Karpas-422 (cell line): ENCODE measurements at regions not wholly inside any gene's neighbourhood (a gene's known extent, or its start where the extent isn't known, plus 50 kb on each side); places are given as distances from the start of the nearest gene placed in this dataset.

Experiments
- DNase-seq: peaks from one replicate; pipeline ENCODE4 v3.0.0-alpha.2; 2015
- H2AFZ ChIP-seq: fragments of 200-600 bp; sonication (generic); 2 replicates; pipeline ENCODE4 v1.6.1; 2014; ENCODE audit warnings: antibody characterized with exemption, low read length, mixed read lengths
- H3K27ac ChIP-seq: fragments of 200-600 bp; sonication (generic); 2 replicates; pipeline ENCODE4 v1.5.1; 2014; ENCODE audit warnings: mild to moderate bottlenecking, low read length, moderate library complexity
- H3K27me3 ChIP-seq: fragments of 200-600 bp; sonication (generic); 2 replicates; pipeline ENCODE4 v1.6.1; 2014; ENCODE audit warnings: low read length, mixed read lengths
- H3K36me3 ChIP-seq: fragments of 200-600 bp; sonication (generic); 2 replicates; pipeline ENCODE4 v1.6.1; 2014; ENCODE audit warnings: low read length, mixed read lengths; ENCODE audit not compliant: insufficient read depth
- H3K4me1 ChIP-seq: fragments of 200-600 bp; sonication (generic); 2 replicates; pipeline ENCODE4 v1.6.1; 2014; ENCODE audit warnings: mild to moderate bottlenecking, low read length, mixed read lengths
- H3K4me2 ChIP-seq: fragments of 200-600 bp; sonication (generic); 2 replicates; pipeline ENCODE4 v1.6.1; 2014; ENCODE audit warnings: low read length, low read depth, mild to moderate bottlenecking; ENCODE audit not compliant: poor library complexity, severe bottlenecking
- H3K4me3 ChIP-seq: fragments of 200-600 bp; sonication (generic); 2 replicates; pipeline ENCODE4 v1.5.1; 2014; ENCODE audit warnings: mild to moderate bottlenecking, antibody characterized with exemption, low read length, mixed read lengths
- H3K79me2 ChIP-seq: fragments of 200-600 bp; sonication (generic); 2 replicates; pipeline ENCODE4 v1.6.1; 2014; ENCODE audit warnings: mild to moderate bottlenecking, low read length, mixed read lengths
- H3K9ac ChIP-seq: fragments of 200-600 bp; sonication (generic); 2 replicates; pipeline ENCODE4 v1.6.0; 2014; ENCODE audit warnings: low read length
- H3K9me2 ChIP-seq: fragments of 200-600 bp; sonication (generic), shearing (Covaris generic); replicated peaks from 2 replicates; pipeline ENCODE4 v1.6.0; 2014; ENCODE audit warnings: mild to moderate bottlenecking, low read length, moderate library complexity; ENCODE audit not compliant: insufficient read depth
- H3K9me3 ChIP-seq: fragments of 300-700, 200-600 bp; sonication (generic); 2 replicates; pipeline ENCODE4 v1.6.1; 2014; ENCODE audit warnings: low read length, mixed read lengths
- H4K20me1 ChIP-seq: fragments of 200-600 bp; sonication (generic); 2 replicates; pipeline ENCODE4 v1.6.1; 2014; ENCODE audit warnings: mild to moderate bottlenecking, antibody characterized with exemption, low read length, low read depth; ENCODE audit not compliant: insufficient read depth

DNA sequence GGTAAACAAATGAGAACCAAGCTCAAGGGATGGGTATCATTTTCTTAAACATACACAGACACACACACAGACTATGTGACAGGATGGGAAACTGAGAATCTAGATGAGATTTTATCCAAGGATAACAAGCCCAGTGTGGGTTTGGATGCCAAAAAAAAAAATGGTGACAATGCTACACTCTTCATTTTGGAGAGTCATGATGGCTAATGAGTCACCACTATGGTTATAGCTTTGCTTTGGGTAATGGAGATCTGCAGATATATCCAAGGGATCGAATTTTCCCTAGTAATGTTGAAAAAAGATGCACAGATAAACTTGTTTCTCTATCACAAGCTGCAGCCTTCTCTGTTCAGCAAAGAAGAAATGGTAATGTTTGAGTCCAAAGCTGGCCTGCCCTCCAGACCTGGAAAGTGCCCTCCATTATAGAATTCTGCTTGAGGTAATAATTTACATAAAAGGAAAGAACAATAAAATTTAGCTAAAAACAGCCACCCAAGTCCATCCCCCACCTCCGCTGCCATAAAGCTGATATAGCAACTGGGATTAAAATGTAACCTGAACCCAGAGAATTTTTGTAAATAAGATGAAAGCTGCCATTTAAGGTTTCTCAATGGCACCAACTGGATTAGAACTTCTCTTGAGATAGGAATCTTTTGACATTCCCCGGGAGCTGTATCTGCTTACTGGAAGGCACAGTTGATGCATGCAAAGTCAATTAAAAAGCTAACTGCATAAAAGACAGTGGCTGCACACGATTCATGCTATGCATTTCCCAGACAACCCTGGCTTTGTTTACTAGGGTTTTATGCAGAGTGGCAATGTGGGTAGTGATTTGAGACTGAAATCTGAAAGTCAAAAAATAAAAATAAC lies 395.2 kb upstream of the LYPLAL1 start:
- Histone ChIP-seq H3K9ac (no peak overlapping the region), H3K4me2 (no peak overlapping the region), H3K4me1 (no peaks in the 10 kb centered on the region), H3K9me2 (no peaks in the 10 kb centered on the region), H3K36me3 (no peaks in the 10 kb centered on the region), H4K20me1 (no peaks in the 10 kb centered on the region), H3K27ac (no peak overlapping the region), H3K9me3 (no peaks in the 10 kb centered on the region), H3K4me3 (no peak overlapping the region), H3K79me2 (no peaks in the 10 kb centered on the region), H2AFZ (no peak overlapping the region), H3K27me3 (no peaks in the 10 kb centered on the region)
- DNase-seq = no peak

DNA sequence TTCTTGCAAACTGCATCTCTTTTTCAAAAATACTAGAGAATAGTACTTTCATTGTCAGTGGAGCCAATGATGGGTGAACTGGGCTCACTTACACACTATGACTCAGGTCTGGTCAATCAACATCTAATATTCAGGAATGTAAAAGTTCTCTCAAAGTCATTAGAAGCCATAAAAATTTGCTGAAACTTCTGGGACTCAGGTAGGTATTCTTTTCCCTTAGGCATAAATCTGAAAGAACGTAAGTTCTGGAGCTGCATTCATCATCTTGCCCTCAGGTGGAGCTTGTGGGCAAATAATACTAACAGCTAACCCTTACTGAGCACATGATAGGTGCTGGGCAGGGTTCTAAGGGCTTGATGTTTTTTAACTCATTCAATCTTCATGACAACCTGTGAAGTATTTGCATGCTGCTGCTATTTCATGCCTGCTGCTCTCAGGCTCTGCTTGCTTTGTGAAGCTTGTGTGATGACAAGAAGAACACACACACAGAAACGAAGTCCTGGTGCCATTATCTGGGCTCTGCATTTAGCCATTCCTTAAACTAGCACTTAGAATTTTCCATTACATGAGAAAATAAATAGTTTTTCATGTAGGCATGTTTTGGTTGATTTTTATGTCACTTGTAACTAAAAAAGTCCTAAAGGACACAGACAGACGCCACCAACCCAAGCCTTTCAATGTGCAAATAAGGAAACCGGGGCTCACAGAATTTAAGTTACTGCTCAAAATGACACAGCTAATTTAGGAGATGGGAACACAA lies 394.2 kb upstream of the LYPLAL1 start:
- H2AFZ ChIP-seq = no peak overlapping the region
- H4K20me1 ChIP-seq = no peaks in the 10 kb centered on the region
- H3K4me1 ChIP-seq = no peaks in the 10 kb centered on the region
- no peak overlapping the region for H3K27ac ChIP-seq
- H3K9me2 ChIP-seq = no peaks in the 10 kb centered on the region
- no peak for DNase-seq
- H3K9ac ChIP-seq = no peak overlapping the region
- H3K4me3 ChIP-seq = no peak overlapping the region
- H3K36me3 ChIP-seq = no peaks in the 10 kb centered on the region
- no peaks in the 10 kb centered on the region for H3K27me3 ChIP-seq
- no peak overlapping the region for H3K4me2 ChIP-seq
- H3K9me3 ChIP-seq = no peaks in the 10 kb centered on the region
- no peaks in the 10 kb centered on the region for H3K79me2 ChIP-seq

DNA sequence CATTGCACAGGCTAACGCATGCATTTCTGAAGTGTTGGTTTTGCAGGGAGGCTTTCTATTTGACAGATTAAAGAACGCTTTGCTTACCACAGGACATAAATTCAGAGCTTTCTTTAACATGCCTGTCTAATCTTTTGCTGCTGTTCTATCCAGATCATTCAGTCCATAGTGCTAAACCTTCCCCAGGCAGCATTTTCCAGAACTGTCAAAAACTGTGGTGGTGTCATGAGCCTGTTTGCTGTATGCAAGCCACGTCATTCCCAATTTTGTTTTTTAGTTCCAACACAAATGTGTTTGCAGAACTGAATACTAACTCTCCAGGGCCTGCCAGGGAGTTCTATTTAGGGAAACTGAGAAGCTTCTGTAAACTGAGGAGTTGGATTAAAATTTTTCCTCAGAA lies 390.5 kb upstream of the LYPLAL1 start:
- Histone ChIP-seq H3K79me2 (no peaks in the 10 kb centered on the region), H3K27ac (no peak overlapping the region), H3K27me3 (no peaks in the 10 kb centered on the region), H3K9me3 (no peaks in the 10 kb centered on the region), H3K9ac (no peak overlapping the region), H3K9me2 (no peaks in the 10 kb centered on the region), H3K4me2 (no peak overlapping the region), H2AFZ (no peak overlapping the region), H4K20me1 (no peaks in the 10 kb centered on the region), H3K4me3 (no peak overlapping the region), H3K4me1 (no peaks in the 10 kb centered on the region), H3K36me3 (no peaks in the 10 kb centered on the region)
- DNase-seq = no peak

GRCh38 chr1:218783916-218784315 lies 389.8 kb upstream of the LYPLAL1 start:
- no peaks in the 10 kb centered on the region for H3K79me2 ChIP-seq
- no peaks in the 10 kb centered on the region for H3K27me3 ChIP-seq
- no peaks in the 10 kb centered on the region for H3K9me3 ChIP-seq
- no peak overlapping the region for H3K4me3 ChIP-seq
- H3K4me2 ChIP-seq = no peak overlapping the region
- no peak for DNase-seq
- no peaks in the 10 kb centered on the region for H3K4me1 ChIP-seq
- no peak overlapping the region for H2AFZ ChIP-seq
- no peaks in the 10 kb centered on the region for H4K20me1 ChIP-seq
- no peaks in the 10 kb centered on the region for H3K36me3 ChIP-seq
- no peaks in the 10 kb centered on the region for H3K9me2 ChIP-seq
- H3K27ac ChIP-seq = no peak overlapping the region
- H3K9ac ChIP-seq = no peak overlapping the region

DNA sequence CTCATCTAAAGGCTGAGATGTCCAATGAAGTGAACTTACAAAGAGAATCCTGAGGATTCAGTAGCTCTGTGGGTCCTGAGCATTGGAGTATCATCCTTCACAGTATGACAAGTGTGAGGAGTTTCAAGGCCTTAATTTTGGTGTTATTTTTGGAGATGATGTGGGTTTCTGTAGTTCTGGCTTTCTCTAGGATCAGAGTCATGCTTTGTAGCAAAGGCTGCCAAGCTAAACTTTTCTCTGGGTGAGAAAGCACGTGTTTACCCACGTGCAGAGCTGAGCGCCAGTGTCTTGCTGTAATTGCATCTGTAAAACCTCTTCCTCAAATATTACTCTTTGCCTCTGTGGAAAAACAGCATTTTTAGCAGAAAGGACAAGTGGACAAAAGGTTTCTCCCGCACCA lies 387.8 kb upstream of the LYPLAL1 start:
- Histone ChIP-seq H3K9me2 (no peaks in the 10 kb centered on the region), H2AFZ (no peak overlapping the region), H3K4me2 (no peak overlapping the region), H3K4me1 (no peaks in the 10 kb centered on the region), H3K27ac (no peak overlapping the region), H3K79me2 (no peaks in the 10 kb centered on the region), H3K27me3 (no peaks in the 10 kb centered on the region), H4K20me1 (no peaks in the 10 kb centered on the region), H3K9ac (no peak overlapping the region), H3K36me3 (no peaks in the 10 kb centered on the region), H3K9me3 (no peaks in the 10 kb centered on the region), H3K4me3 (no peak overlapping the region)
- no peak for DNase-seq

GRCh38 chr1:218787826-218788225 lies 385.9 kb upstream of the LYPLAL1 start:
- Histone ChIP-seq H3K27me3 (no peaks in the 10 kb centered on the region), H3K36me3 (no peaks in the 10 kb centered on the region), H3K9me2 (no peaks in the 10 kb centered on the region), H3K27ac (no peak overlapping the region), H3K4me2 (no peak overlapping the region), H3K9me3 (no peaks in the 10 kb centered on the region), H4K20me1 (no peaks in the 10 kb centered on the region), H2AFZ (no peak overlapping the region), H3K79me2 (no peaks in the 10 kb centered on the region), H3K4me1 (no peaks in the 10 kb centered on the region), H3K4me3 (no peak overlapping the region), H3K9ac (no peak overlapping the region)
- no peak for DNase-seq

GRCh38 chr1:218796773-218797172 lies 376.9 kb upstream of the LYPLAL1 start:
- Histone ChIP-seq H3K27me3 (no peaks in the 10 kb centered on the region), H3K9me2 (no peaks in the 10 kb centered on the region)
- no peak for DNase-seq

DNA sequence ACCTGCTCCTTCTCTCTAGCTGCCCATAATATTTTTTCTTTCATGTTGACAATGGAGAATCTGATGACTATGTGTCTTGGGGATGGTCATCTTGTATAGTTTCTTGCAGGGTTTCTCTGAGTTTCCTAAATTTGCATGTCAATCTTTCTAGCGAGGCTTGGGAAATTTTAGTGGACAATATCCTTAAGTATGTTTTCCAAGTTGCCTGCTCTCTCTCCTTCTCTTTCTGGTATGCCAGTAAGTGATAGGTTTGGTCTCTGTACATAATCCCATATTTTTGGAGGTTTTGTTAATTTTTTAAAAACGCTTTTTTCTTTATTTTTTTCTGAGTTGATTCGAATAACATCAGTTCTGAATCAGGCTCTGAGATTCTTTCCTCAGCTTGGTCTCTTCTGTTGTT lies 370.9 kb upstream of the LYPLAL1 start:
- Histone ChIP-seq H2AFZ (no peak overlapping the region), H3K4me3 (no peak overlapping the region), H3K27me3 (no peaks in the 10 kb centered on the region), H3K27ac (no peak overlapping the region), H3K9me2 (no peaks in the 10 kb centered on the region), H3K4me1 (no peaks in the 10 kb centered on the region), H3K36me3 (no peaks in the 10 kb centered on the region), H4K20me1 (no peaks in the 10 kb centered on the region), H3K9ac (no peak overlapping the region), H3K9me3 (no peaks in the 10 kb centered on the region), H3K4me2 (no peak overlapping the region), H3K79me2 (no peaks in the 10 kb centered on the region)
- no peak for DNase-seq

More at GRCh38 chr1:218796773-218797172, 376.9 kb upstream of the LYPLAL1 start:
- Histone ChIP-seq H3K4me2 (no peak overlapping the region), H2AFZ (no peak overlapping the region), H3K4me3 (no peak overlapping the region), H3K9me3 (no peaks in the 10 kb centered on the region), H3K4me1 (no peaks in the 10 kb centered on the region), H3K36me3 (no peaks in the 10 kb centered on the region), H3K9ac (no peak overlapping the region), H4K20me1 (no peaks in the 10 kb centered on the region), H3K27ac (no peak overlapping the region), H3K79me2 (no peaks in the 10 kb centered on the region)
